ENCODE measurements at regions not wholly inside any gene's neighbourhood (a gene's known extent, or its start where the extent isn't known, plus 50 kb on each side); places are given as distances from the start of the nearest gene placed in this dataset.

- DNase-seq (ENCODE audit: low spot score), result peak; percentile 44
- Histone ChIP-seq H3K27ac (no peak overlapping the region), H3K27me3 (no peaks in the 10 kb centered on the region), H3K36me3 (no peaks in the 10 kb centered on the region), H3K4me3 (no peak overlapping the region), H3K9me3 (no peaks in the 10 kb centered on the region), H3K4me1 (no peaks in the 10 kb centered on the region)
- TF ChIP-seq CTCF (IDR thresholded peaks at IDR 0.05), result no peak
These were observed 137.4 kb downstream of the PAPOLA start for GRCh38 chr14:96639550-96639949.

GRCh38 chr14:96648506-96649326 lies 146.5 kb downstream of the PAPOLA start:
- Histone ChIP-seq H3K4me1 (no peaks in the 10 kb centered on the region), H3K27ac (no peak overlapping the region), H3K27me3 (no peaks in the 10 kb centered on the region), H3K36me3 (no peaks in the 10 kb centered on the region), H3K9me3 (peaks cover 0 to 11% of the 10 kb centered on the region in 2 donors), H3K4me3 (no peak overlapping the region)
- no peak for DNase-seq (ENCODE audit: low spot score)
- TF ChIP-seq CTCF (IDR thresholded peaks at IDR 0.05), result no peak

- TF ChIP-seq CTCF (IDR thresholded peaks at IDR 0.05), result no peak
- no peak for DNase-seq (ENCODE audit: low spot score)
- H3K4me3 ChIP-seq, result no peak overlapping the region
- H3K27ac ChIP-seq, result no peak overlapping the region
- no peaks in the 10 kb centered on the region for H3K36me3 ChIP-seq
- no peaks in the 10 kb centered on the region for H3K4me1 ChIP-seq
- peaks cover 0 to 11% of the 10 kb centered on the region in 2 donors for H3K9me3 ChIP-seq
- no peaks in the 10 kb centered on the region for H3K27me3 ChIP-seq
These were observed 147.1 kb downstream of the PAPOLA start for GRCh38 chr14:96649327-96649601.

GRCh38 chr14:96653597-96653996 lies 143.6 kb upstream of the VRK1 start:
- Histone ChIP-seq H3K4me3 (no peak overlapping the region), H3K27me3 (no peaks in the 10 kb centered on the region), H3K36me3 (no peaks in the 10 kb centered on the region), H3K9me3 (peaks cover 0 to 18% of the 10 kb centered on the region in 2 donors), H3K4me1 (no peaks in the 10 kb centered on the region), H3K27ac (no peak overlapping the region)
- DNase-seq (ENCODE audit: low spot score), result no peak
- no peak for TF ChIP-seq CTCF (IDR thresholded peaks at IDR 0.05)

- no peak for TF ChIP-seq CTCF (IDR thresholded peaks at IDR 0.05)
- DNase-seq (ENCODE audit: low spot score), result no peak
- peaks cover 0 to 18% of the 10 kb centered on the region in 2 donors for H3K9me3 ChIP-seq
- H3K27ac ChIP-seq, result no peak overlapping the region
- H3K4me1 ChIP-seq, result no peaks in the 10 kb centered on the region
- H3K36me3 ChIP-seq, result no peaks in the 10 kb centered on the region
- H3K27me3 ChIP-seq, result no peaks in the 10 kb centered on the region
- no peak overlapping the region for H3K4me3 ChIP-seq
These were observed 138.6 kb upstream of the VRK1 start for GRCh38 chr14:96658611-96659010.

- Histone ChIP-seq H3K4me3 (no peak overlapping the region), H3K27me3 (no peaks in the 10 kb centered on the region), H3K9me3 (peaks cover 0 to 18% of the 10 kb centered on the region in 2 donors), H3K36me3 (no peaks in the 10 kb centered on the region), H3K4me1 (no peaks in the 10 kb centered on the region), H3K27ac (no peak overlapping the region)
- TF ChIP-seq CTCF (IDR thresholded peaks at IDR 0.05), result no peak
- no peak for DNase-seq (ENCODE audit: low spot score)
These were observed 137.1 kb upstream of the VRK1 start for GRCh38 chr14:96660123-96660522.

Data from right atrium auricular region (tissue), 2 donors.